ENCODE measurements at regions not wholly inside any gene's neighbourhood (a gene's known extent, or its start where the extent isn't known, plus 50 kb on each side); places are given as distances from the start of the nearest gene placed in this dataset.
A peak's percentile ranks its signal among the peaks of the same experiment; 100 is the strongest.
"Not testable (repeated sequence)": the region's sequence is repeated elsewhere in the genome, so short reads cannot be mapped to it uniquely, and the experiment has no call there.

GRCh38 chr3:75237477-75237876, 426.7 kb upstream of the FRG2C start:
- no peak overlapping the region for H3K27ac Mint-ChIP-seq (ENCODE audit: unreplicated experiment)
- no peak for TF ChIP-seq CTCF (IDR thresholded peaks at IDR 0.05; ENCODE audit: unreplicated experiment)
- peaks cover 2% of the 10 kb centered on the region for H3K27me3 Mint-ChIP-seq (ENCODE audit: unreplicated experiment)
- no peak for DNase-seq (ENCODE audit: low spot score)
- peaks cover 24% of the 10 kb centered on the region for H3K36me3 Mint-ChIP-seq (ENCODE audit: low read depth, unreplicated experiment)
- peaks cover 7% of the 10 kb centered on the region for H3K9me3 Mint-ChIP-seq (ENCODE audit: unreplicated experiment)
- H3K4me3 Mint-ChIP-seq (ENCODE audit: unreplicated experiment) = no peak overlapping the region
- H3K4me1 Mint-ChIP-seq (ENCODE audit: unreplicated experiment) = peaks cover 51% of the 10 kb centered on the region

- not testable (repeated sequence) for DNase-seq (ENCODE audit: low spot score); H3K9me3 Mint-ChIP-seq (ENCODE audit: unreplicated experiment); H3K4me3 Mint-ChIP-seq (ENCODE audit: unreplicated experiment); H3K27me3 Mint-ChIP-seq (ENCODE audit: unreplicated experiment); H3K27ac Mint-ChIP-seq (ENCODE audit: unreplicated experiment)
- Mint-ChIP-seq H3K4me1 (ENCODE audit: unreplicated experiment) (peaks cover 39% of the 10 kb centered on the region), H3K36me3 (ENCODE audit: low read depth, unreplicated experiment) (peaks cover 19% of the 10 kb centered on the region)
These were observed 422.7 kb upstream of the FRG2C start for GRCh38 chr3:75241226-75241962.

GRCh38 chr3:75242012-75242735, 422.0 kb upstream of the FRG2C start:
- Mint-ChIP-seq H3K4me1 (ENCODE audit: unreplicated experiment) (peaks cover 32% of the 10 kb centered on the region), H3K4me3 (ENCODE audit: unreplicated experiment) (no peak overlapping the region), H3K36me3 (ENCODE audit: low read depth, unreplicated experiment) (peaks cover 16% of the 10 kb centered on the region), H3K9me3 (ENCODE audit: unreplicated experiment) (no peaks in the 10 kb centered on the region), H3K27ac (ENCODE audit: unreplicated experiment) (no peak overlapping the region), H3K27me3 (ENCODE audit: unreplicated experiment) (no peaks in the 10 kb centered on the region)
- no peak for TF ChIP-seq CTCF (IDR thresholded peaks at IDR 0.05; ENCODE audit: unreplicated experiment)
- DNase-seq (ENCODE audit: low spot score) = no peak

GRCh38 chr3:75248974-75249373, 415.2 kb upstream of the FRG2C start:
- H3K36me3 Mint-ChIP-seq (ENCODE audit: low read depth, unreplicated experiment) = peaks cover 29% of the 10 kb centered on the region
- H3K4me1 Mint-ChIP-seq (ENCODE audit: unreplicated experiment) = peaks cover 48% of the 10 kb centered on the region
- no peaks in the 10 kb centered on the region for H3K9me3 Mint-ChIP-seq (ENCODE audit: unreplicated experiment)
- DNase-seq (ENCODE audit: low spot score) = no peak
- no peak for TF ChIP-seq CTCF (IDR thresholded peaks at IDR 0.05; ENCODE audit: unreplicated experiment)
- H3K27ac Mint-ChIP-seq (ENCODE audit: unreplicated experiment) = peak overlapping the region; percentile 50
- peak overlapping the region; percentile 32 for H3K4me3 Mint-ChIP-seq (ENCODE audit: unreplicated experiment)
- H3K27me3 Mint-ChIP-seq (ENCODE audit: unreplicated experiment) = peaks cover 2% of the 10 kb centered on the region

GRCh38 chr3:75254685-75255084, 409.4 kb upstream of the FRG2C start:
- no peak for DNase-seq (ENCODE audit: low spot score)
- Mint-ChIP-seq H3K36me3 (ENCODE audit: low read depth, unreplicated experiment) (peaks cover 32% of the 10 kb centered on the region), H3K27me3 (ENCODE audit: unreplicated experiment) (peaks cover 2% of the 10 kb centered on the region), H3K27ac (ENCODE audit: unreplicated experiment) (no peak overlapping the region), H3K4me3 (ENCODE audit: unreplicated experiment) (no peak overlapping the region), H3K9me3 (ENCODE audit: unreplicated experiment) (no peaks in the 10 kb centered on the region), H3K4me1 (ENCODE audit: unreplicated experiment) (peaks cover 44% of the 10 kb centered on the region)
- no peak for TF ChIP-seq CTCF (IDR thresholded peaks at IDR 0.05; ENCODE audit: unreplicated experiment)

Data from endothelial cell (in vitro differentiated cells).